HG02973 (cell line): ENCODE measurements at regions not wholly inside any gene's neighbourhood (a gene's known extent, or its start where the extent isn't known, plus 50 kb on each side); places are given as distances from the start of the nearest gene placed in this dataset.

Experiments used
- ATAC-seq: cut with Tn5 transposase; IDR thresholded peaks from one replicate; pipeline ENCODE4 v1.9.1; 2021; ENCODE audit warnings: moderate library complexity; ENCODE audit not compliant: unreplicated experiment

DNA sequence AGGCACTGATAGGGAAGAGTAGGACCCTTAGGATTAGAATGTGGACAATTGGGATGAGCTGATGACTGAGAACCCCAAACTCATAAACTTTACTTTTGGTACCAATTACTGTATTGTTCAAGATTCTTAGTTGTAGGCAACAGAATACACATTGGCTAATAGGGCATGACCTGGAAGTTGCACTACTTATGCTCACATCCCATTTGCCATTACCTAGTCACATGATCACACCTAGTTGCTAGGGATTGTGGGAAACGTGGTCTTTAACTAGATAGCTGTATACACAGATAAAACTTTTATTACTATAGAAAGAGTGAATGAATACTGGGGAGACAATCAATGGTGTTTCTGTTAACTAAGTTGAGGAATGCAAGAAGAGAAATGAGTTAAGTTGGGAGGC is 113.4 kb upstream of the AKIRIN2 start:
- no peak for ATAC-seq

DNA sequence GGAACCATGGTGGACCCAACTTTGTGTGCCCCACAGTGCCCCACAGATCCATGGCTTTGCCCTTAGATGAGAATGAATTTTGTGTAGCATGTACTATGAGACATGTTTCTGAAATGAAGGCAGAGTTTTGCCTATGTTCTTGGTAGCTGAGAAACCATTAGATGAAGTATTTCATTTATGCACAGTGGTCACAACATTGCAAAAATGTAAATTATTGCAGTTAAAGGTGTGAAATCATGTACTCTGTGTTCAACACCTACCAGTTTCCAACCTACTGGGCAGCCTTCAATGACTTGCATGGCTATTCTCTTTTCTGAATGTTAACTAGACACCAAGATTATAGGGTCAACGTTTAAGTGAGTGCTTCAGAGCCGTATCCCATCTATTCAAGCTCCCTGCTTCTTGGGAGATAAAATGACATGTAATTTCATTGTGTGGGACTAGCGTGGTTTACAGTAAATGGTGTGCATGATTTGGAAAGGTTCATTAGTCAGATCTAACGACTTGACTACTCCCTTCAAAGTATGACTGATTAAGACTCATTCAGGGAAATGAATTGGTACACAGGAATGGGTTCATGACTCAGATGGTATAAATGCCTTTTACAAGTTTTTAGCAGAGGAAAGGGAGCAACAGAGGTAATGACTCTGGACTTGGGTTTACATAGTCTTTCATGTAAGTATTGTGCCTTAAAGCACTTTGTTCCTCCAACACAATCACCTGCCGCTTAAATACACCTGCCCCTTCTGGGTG is 106.1 kb upstream of the AKIRIN2 start:
- ATAC-seq: peak; percentile 41

DNA sequence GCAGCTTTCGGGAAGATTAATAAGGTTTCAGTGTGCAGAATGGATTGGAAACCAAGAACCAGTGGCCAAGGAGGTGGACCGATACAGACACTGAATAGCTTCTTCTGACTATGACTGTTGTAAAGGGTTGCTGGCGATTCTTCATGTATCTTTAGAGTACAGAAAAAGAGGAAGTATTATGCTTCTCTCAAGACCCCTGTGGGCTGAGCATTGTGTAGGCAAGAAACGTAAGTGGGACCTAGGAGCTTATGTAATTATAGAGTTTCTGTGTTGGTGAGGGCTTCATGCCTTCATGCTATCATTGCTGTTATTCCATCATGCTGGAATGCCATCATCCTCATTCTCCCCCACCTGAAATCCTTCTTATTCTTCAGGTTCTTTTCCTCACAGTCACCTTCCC is 105.4 kb upstream of the AKIRIN2 start:
- peak; percentile 71 for ATAC-seq

DNA sequence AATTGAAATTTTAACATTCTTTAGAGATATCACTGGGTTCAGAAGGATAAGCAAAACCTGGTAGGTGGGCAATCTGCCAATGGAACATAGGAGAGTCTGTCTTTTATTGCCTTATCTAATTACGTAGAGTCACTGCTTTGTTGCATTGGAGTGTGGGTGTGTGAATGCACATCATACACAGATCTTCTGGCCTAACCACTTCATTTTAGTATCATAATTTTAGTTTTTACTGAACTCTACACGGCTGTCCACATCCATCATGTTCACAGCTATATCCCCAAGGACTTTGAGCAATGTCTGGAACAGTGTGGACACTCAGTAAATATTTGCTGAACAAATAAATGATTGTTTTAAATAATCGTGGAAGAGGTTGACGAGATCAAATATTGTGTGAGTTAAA is 104.6 kb upstream of the AKIRIN2 start:
- no peak for ATAC-seq

DNA sequence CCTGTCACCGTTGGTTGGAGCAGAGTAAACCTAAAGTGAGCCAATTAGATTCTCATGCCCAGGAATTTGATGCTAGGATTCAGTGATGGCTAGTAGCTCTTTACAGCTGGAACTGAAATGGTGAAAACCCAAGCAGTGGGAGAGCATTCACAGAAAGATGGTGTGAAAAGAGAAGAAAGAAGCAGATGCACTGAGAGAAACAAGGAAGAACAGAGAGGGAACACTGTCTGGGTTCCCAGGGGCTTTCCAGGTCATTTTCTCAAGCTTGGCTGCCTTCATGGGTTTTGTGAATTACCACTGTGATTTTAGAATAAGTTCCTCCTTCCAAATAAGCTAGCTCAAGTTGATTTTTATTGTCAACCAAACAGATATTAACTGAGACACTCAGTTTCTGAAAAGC is 104.1 kb upstream of the AKIRIN2 start:
- no peak for ATAC-seq

DNA sequence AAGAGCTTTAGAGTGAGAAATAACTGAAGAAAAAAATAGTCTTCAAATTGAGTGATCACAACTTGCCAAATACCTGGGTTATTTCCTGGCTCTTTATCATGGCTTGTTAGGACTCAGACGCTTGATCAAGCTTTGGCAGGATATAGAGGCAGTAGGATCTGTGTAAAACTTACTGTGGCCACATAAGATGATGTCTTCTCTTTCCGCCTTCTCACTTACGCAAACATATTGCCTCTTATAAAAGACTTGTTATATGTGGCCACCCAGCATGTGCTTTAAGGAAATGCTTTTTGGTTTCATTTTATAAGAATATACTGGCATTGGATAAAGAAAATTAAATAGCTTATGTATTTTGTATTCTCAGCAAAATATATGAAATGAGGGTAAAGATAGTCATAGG is 101.8 kb upstream of the AKIRIN2 start:
- no peak for ATAC-seq

DNA sequence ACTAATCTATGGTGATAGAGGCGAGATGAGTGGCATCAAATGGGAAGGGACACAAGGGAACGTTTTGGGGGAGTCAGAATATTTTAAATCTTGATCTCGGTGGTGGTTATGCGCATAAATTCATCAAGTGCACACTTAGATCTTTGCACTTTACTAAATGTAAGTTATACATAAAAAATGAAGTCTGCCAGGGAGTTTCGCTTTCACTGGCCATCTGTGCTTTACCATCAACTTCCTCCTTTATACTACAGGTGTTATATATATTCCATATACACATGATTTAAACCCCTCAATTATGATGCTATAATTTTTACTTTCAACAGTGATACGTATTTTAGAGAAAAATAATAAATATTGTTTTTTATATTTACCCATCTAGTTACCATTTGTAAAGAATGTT is 97.6 kb upstream of the AKIRIN2 start:
- ATAC-seq: peak; percentile 44

DNA sequence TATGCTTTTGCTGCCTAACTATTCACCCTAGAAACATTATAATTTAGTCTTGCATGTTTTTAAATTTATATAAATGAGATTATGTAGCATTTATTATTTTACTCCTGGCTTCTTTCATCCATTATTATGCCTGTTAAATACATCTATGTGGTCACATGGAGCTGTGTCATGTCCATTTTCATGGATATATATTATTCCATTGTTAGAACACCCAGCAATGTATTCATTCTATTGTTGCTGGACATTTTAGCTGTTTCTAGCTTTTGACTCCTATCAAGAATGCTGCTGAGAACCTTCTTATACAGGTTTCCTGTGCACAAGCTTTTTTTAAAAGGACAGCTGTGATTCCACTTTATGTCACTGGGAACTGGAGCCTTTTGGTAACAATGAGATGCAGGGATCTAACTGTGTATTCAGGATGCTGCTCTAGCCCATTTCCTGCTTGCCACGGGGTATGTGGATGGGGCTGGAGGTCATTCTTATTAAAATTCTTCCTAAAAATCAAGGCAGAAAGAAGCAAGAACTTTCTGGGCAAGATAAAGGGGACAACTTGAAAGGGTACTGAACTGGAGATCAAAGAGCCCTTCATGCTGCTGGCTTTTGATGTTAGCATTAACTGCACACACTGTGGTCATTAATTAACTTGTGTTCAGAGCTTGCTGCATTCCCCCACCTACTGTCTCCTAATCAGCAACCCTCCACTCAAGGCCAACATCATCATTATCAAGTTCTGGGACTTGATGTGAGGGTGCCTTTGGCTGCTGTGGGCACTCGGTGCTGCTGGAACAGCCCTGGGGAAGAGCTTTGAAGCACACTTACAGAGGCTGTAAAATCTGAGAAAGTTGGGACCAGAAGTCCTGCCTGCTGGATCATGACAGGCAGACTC is 96.6 kb upstream of the AKIRIN2 start:
- ATAC-seq: no peak

DNA sequence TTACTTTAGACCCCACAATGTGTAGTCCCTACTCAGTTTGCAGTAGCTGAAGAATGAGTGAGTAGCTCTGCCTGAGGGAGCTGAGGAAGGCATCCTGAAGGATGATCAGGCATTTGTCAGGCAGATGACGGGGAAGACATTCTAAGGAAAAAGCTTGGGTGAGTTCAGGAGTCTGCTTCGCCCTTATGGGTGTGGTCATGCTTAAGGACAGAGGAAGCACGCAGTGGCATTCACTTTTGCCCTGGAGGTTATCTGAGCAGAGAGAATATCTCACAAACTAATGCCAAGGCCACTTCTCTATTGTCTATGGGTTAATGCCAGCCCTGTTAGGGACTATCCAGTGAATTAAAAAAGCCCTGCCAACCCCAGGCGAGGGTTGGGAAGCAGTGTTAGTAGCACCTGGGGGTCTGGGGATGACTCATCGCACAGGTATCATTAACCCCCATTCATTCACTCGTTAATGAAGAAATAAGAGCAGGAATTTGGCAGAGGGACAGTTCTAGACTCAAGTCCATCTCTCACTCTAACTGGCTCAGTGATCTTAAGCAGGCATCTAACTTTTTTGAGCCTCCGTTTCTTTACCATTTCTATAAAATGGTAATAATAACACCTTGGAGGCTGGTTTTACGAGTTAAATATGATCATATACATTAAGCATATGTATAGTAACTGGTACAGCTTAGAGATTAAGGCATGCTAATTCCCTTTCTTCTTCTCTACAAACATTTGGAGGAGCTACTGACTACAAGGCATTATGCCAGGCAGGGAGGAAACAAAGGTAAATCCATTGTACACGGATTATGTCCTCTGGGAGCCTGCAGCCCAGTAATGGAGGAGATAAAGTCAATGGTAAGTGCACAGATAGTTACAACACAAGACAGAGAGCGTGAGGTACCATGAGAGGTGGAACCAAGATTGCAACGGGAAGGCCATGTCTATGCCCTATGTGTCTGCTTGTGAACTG is 93.2 kb upstream of the AKIRIN2 start:
- ATAC-seq: no peak

DNA sequence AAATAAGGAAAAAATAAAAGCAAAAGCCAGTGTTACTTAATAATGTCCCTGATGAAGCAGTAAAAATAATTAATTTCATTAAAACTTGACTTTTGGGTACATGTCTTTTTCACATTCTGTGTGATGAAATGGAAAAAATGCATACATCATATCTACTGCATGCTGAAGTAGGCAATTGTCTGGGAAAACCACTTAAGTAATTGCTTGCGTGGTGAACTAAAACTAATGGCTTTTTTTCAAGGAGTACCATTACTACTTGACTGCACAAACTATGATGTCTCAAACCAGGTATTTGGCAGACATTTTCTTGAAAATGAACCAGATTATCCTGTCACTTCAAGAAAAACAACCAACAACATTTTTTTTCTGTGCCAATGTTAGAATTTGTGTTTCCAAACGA is 91.3 kb upstream of the AKIRIN2 start:
- no peak for ATAC-seq

DNA sequence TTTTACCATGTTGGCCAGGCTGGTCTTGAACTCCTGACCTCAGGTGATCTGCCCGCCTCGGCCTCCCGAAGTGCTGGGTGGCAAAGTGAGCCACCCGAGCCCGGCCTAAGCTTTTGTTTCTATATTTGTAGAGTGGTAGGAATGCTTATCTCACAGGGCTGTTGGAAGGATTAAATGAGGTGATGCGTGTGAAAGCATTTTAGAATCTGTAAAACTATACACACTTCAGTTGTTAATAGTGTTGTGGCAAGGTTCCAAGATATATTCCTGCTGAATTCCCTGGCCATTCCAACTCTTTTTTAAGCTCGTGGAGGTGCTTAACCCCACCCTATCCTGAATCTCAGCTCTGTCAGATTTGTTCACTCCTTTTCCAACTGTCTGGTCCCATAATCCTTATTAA is 89.9 kb upstream of the AKIRIN2 start:
- no peak for ATAC-seq

DNA sequence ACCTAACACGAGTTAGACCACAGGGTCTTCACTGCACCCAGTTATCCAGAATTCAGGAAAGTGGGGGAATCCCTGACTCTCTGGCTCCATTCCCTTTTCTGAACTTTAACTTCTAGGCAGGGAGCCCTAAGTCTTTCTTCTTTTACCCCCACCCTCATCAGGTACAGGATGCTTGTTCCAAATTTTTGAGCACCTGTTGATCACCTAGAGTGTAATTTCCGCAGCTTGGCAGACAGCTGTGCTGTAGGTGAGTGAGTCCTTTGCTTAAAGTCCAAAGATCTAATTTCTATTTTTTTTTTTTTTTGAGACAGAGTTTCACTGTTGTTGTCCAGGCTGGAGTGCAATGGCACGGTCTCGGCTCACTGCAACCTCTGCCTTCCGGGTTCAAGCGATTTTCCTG is 89.5 kb upstream of the AKIRIN2 start:
- ATAC-seq: no peak

DNA sequence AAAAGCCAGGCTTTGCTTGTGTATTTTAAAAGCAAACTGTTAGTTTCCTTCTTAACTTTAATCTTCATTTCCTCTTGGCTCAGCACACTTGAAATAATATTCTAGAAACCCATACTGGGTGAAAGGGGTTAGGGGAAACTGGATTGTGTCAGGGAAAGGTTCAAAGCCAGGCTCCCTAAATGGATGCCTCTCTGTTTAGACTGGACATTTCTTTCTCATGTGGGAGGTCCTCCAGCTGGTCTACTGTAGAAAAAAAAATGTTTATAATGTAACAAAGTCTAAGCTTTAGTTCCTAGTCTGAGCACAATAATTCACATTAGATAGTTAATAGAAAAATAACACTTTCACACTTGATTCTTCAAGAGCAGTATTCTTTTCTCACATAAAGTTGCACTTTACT is 89.0 kb upstream of the AKIRIN2 start:
- no peak for ATAC-seq

DNA sequence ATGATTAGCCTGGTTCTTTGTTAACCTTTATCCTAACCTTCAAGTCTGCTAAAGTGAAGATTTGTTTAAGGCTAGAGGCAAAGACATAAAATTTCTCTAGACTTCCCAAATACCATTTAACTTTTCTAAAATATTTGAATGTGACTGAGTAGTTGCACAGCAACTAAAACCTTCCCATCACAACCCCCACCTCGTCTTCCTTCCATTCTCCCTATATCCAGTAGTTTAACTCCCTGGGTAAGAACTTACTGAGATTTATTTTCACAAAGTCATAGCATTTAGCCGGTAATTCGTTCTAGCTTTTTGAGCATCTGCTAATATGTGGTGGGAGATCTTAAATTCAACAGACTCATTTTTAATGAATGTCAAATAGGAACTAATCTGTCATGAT is 87.9 kb upstream of the AKIRIN2 start:
- no peak for ATAC-seq

DNA sequence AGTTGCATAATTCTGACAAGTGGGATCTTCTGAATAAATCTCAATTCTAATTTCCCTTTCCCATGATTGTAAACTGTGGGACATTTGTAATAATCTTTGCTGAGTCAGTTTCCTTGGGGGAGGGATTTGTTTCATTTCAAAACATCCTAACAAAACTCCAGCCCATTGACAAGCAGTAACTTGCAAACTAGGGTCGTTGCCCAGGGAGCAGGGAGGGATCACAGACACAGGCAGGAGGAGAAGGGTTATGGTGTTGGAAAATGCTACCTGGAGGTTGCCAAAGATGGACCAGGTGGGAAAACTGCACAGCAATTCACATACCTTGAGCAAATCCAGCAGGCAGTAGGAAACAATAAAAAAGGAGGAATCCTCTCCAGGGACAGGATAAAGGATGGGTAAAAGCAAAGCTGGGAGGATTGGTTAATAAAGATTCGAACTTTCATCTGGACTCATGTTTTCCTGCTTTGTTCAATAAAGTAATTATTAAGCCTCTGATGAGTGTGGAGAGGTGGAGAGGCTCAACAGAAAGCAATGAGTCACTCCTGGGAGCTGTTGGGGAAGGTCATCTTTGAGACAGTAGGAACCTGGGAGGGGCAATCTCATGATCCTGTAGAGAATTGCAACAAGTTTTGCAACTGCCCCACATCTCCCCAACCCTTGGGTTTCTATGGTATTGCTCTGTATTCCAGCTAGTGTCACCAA is 87.3 kb upstream of the AKIRIN2 start:
- ATAC-seq: no peak

DNA sequence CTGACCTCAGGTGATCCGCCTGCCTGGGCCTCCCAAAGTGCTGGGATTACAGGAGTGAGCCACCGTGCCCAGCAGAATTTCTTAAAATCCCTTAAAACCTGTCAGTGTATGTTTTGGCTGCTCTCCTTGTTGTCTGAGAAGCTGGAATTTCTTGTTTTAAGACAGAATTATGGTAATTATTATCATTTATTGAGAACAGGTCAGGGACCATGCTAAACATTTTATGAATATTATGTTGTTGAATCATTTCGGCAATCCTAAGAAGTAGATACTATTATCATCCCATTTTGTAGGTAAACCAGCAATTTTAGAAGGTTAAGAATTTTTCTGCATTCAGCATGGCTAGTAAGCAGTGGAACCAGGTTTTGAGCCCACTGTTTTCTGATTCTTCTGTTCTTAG is 86.1 kb upstream of the AKIRIN2 start:
- no peak for ATAC-seq

DNA sequence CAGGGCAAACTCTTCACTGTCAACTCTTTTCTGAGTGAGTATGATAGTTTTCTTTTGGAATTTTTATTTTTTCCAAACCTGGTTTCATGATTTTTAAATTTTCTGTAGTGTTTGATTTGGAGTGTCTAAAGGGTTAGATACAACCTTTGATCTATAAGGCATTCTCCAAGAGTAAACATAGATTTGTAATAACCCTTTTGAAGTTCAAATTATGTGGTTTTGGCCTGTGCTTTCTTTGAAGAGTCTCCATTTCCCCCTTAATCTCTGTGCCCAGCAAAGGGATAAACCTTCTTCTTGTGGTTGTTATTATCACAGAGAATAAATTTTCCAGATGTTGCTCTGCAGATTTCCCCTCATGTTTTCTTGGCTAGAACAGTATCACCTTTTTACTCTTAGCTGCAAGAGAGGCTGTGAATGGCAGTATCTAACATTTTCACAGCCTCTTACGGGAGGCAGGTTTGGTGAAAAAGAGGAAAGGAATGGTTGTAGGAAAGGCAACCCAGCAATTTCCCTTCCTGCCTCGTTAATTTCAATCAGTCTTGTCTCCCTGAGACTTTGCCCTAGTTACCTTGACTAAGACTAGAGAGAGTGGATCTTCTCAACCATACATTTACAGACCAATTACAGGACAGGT is 83.3 kb upstream of the AKIRIN2 start:
- no peak for ATAC-seq

DNA sequence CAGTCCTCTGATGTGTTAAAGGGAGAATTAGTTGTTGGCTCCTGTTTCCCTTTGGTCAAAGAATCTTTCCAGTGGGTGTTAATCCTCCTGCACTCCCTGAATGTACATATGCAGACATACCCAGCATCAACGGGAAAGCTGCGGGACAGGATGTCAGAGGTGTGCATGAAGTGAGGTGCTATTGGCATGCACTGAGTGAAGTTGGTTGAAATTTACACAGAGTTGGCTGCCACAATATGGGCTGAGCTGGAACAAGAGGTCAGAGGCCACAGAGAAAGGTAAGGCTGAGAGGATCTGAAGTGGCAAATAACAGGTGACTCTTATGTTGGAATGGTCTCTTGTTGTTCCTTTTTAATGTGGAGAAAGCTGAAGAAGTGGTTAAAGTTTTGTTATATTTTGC is 82.7 kb upstream of the AKIRIN2 start:
- no peak for ATAC-seq

DNA sequence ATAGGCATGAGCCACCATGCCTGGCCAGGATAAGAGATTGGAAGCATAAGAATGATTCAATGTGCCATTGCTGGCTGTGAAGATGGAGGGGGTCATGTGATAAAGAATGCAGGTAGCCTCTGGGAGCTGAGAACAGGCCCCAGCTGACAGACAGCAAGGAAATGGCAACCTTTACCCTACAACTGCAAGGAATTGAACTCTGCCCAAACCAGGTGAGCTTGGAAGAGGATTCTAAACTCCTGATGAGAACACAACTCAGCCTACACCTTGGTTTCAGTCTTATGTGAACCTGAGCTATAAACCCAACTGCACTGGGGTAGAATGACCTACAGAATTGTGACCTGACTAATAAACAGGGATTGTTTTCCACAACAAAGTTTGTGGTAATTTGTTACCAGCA is 82.0 kb upstream of the AKIRIN2 start:
- no peak for ATAC-seq

DNA sequence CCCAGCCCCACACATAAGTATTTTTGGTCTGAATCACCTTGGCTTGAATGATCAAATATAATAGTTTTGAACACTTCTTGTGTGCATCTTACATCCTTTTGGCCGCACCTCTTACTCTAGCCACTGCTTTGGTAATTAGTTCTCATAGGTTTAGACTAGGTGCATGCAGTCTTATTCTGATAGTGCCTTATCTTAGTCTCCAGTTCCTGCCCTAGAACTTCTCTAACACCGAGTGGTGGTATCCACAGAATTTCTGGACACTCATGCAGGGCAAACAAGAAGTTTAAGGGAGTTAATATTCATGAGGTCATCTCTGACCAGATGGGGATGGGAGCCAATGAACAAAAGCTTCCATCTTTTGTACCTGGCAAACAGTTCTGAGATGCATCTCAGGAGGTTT is 77.5 kb upstream of the AKIRIN2 start:
- no peak for ATAC-seq
